ENCODE measurements at regions not wholly inside any gene's neighbourhood (a gene's known extent, or its start where the extent isn't known, plus 50 kb on each side); places are given as distances from the start of the nearest gene placed in this dataset.

GRCh38 chr2:240219208-240219890, 78.9 kb upstream of the OTOS start:
- POLR2A ChIA-PET = no interaction called here
- Mint-ChIP-seq H3K27me3 (peaks cover 16% of the 10 kb centered on the region), H3K9me3 (no peaks in the 10 kb centered on the region), H3K4me3 (no peak overlapping the region), H3K4me1 (ENCODE audit: low read depth) (no peaks in the 10 kb centered on the region), H3K27ac (no peak overlapping the region), H3K36me3 (ENCODE audit: low read depth) (no peaks in the 10 kb centered on the region)
- CTCF ChIA-PET = no interaction called here
- intact Hi-C loops (cut with DNase I, micrococcal nuclease) = no loop called here
- no peaks in the 10 kb centered on the region for H3K36me3 ChIP-seq (ENCODE audit: insufficient read depth, low read length)
- H3K27ac ChIP-seq (ENCODE audit: low read depth in 1 of 2, low read length in 2 of 2) = no peak overlapping the region
- no peak for TF ChIP-seq CTCF (IDR thresholded peaks at IDR 0.05)
- H3K4me3 ChIP-seq (ENCODE audit: low read length) = no peak overlapping the region
- no peak for DNase-seq
- ATAC-seq (ENCODE audit: poor library complexity) = no peak
- H3K4me1 ChIP-seq (ENCODE audit: insufficient read depth, low read length) = no peaks in the 10 kb centered on the region
- peaks cover 5 to 15% of the 10 kb centered on the region in 2 experiments for H3K27me3 ChIP-seq (ENCODE audit: control insufficient read depth in 1 of 2, insufficient read depth in 2 of 2, low read length in 2 of 2)
- peaks cover 0 to 5% of the 10 kb centered on the region in 2 experiments for H3K9me3 ChIP-seq (ENCODE audit: control insufficient read depth in 1 of 2, insufficient read depth in 1 of 2, low read length in 2 of 2)

GRCh38 chr2:240220371-240220770, 79.9 kb upstream of the OTOS start:
- no peaks in the 10 kb centered on the region for H3K9me3 Mint-ChIP-seq
- H3K4me1 ChIP-seq (ENCODE audit: insufficient read depth, low read length) = no peaks in the 10 kb centered on the region
- H3K36me3 Mint-ChIP-seq (ENCODE audit: low read depth) = no peaks in the 10 kb centered on the region
- POLR2A ChIA-PET = no interaction called here
- H3K4me3 ChIP-seq (ENCODE audit: low read length) = no peak overlapping the region
- H3K27me3 Mint-ChIP-seq = peaks cover 25% of the 10 kb centered on the region
- DNase-seq = no peak
- ATAC-seq (ENCODE audit: poor library complexity) = no peak
- H3K27me3 ChIP-seq (ENCODE audit: control insufficient read depth in 1 of 2, insufficient read depth in 2 of 2, low read length in 2 of 2) = peaks cover 11 to 21% of the 10 kb centered on the region in 2 experiments
- no peaks in the 10 kb centered on the region for H3K36me3 ChIP-seq (ENCODE audit: insufficient read depth, low read length)
- H3K27ac Mint-ChIP-seq = no peak overlapping the region
- peaks cover 0 to 5% of the 10 kb centered on the region in 2 experiments for H3K9me3 ChIP-seq (ENCODE audit: control insufficient read depth in 1 of 2, insufficient read depth in 1 of 2, low read length in 2 of 2)
- H3K4me3 Mint-ChIP-seq = no peak overlapping the region
- TF ChIP-seq CTCF (IDR thresholded peaks at IDR 0.05) = no peak
- intact Hi-C loops (cut with DNase I, micrococcal nuclease) = no loop called here
- H3K27ac ChIP-seq (ENCODE audit: low read depth in 1 of 2, low read length in 2 of 2) = no peak overlapping the region
- H3K4me1 Mint-ChIP-seq (ENCODE audit: low read depth) = no peaks in the 10 kb centered on the region
- CTCF ChIA-PET = interaction anchor here (1.1 kb wide), 1 partner anchor 13 kb away, joined by 5 read pairs; no protein-coding TSS in a partner anchor

GRCh38 chr2:240223631-240224030, 83.2 kb upstream of the OTOS start:
- intact Hi-C loops (cut with DNase I, micrococcal nuclease) = no loop called here
- Histone ChIP-seq H3K27ac (ENCODE audit: low read depth in 1 of 2, low read length in 2 of 2) (no peak overlapping the region), H3K4me3 (ENCODE audit: low read length) (no peak overlapping the region), H3K36me3 (ENCODE audit: insufficient read depth, low read length) (no peaks in the 10 kb centered on the region), H3K27me3 (ENCODE audit: control insufficient read depth in 1 of 2, insufficient read depth in 2 of 2, low read length in 2 of 2) (peaks cover 21 to 22% of the 10 kb centered on the region in 2 experiments), H3K9me3 (ENCODE audit: control insufficient read depth in 1 of 2, insufficient read depth in 1 of 2, low read length in 2 of 2) (peaks cover 0 to 18% of the 10 kb centered on the region in 2 experiments), H3K4me1 (ENCODE audit: insufficient read depth, low read length) (no peaks in the 10 kb centered on the region)
- no peak for ATAC-seq (ENCODE audit: poor library complexity)
- Mint-ChIP-seq H3K27ac (no peak overlapping the region), H3K9me3 (no peaks in the 10 kb centered on the region), H3K27me3 (peaks cover 37% of the 10 kb centered on the region), H3K4me3 (no peak overlapping the region), H3K4me1 (ENCODE audit: low read depth) (no peaks in the 10 kb centered on the region), H3K36me3 (ENCODE audit: low read depth) (no peaks in the 10 kb centered on the region)
- TF ChIP-seq CTCF (IDR thresholded peaks at IDR 0.05) = no peak
- ChIA-PET CTCF (no interaction called here), POLR2A (no interaction called here)
- no peak for DNase-seq

All from CD4-positive, alpha-beta T cell (primary cell).